HepG2 (cell line): ENCODE measurements at regions not wholly inside any gene's neighbourhood (a gene's known extent, or its start where the extent isn't known, plus 50 kb on each side); places are given as distances from the start of the nearest gene placed in this dataset.

ENCODE experiments used
- ATAC-seq: fragments of 200-7000 bp; cut with Tn5 transposase; 3 replicates; pipeline ENCODE4 v1.9.1; 2020; ENCODE audit warnings: mild to moderate bottlenecking, moderate library complexity
- BruUV-seq: library from RNA; stranded (reverse); fragments of 400-500 nt; replicated peaks from 2 replicates; lab custom pipeline; 2021; lab: Mats Ljungman, UMichigan
- CTCF ChIA-PET: fragments of 300-600 bp; formaldehyde crosslinking; extraction: SDS; loops from one replicate; lab custom pipeline; 2021; ENCODE audit warnings: low total read pairs, inconsistent platforms, low intra/inter-chr PET ratio; lab: Yijun Ruan, JAX
- POLR2A ChIA-PET: fragments of 350-600 bp; sonication (Branson Sonifier 250); formaldehyde crosslinking; loops from one replicate; lab custom pipeline; 2020; ENCODE audit warnings: antibody characterized with exemption, inconsistent platforms; lab: Yijun Ruan, JAX
- DNase-seq: peaks from one replicate; pipeline ENCODE4 v3.0.0-alpha.2; 2015; ENCODE audit warnings: low spot score
- FAIRE-seq: peaks from 3 replicates; lab custom pipeline; 2011; peaks lifted over from hg19 to GRCh38; lab: Jason Lieb, UNC
- H2AFZ ChIP-seq: one replicate; pipeline ENCODE4 v1.6.1; 2011; ENCODE audit warnings: low read length, inconsistent platforms
- H3K27ac ChIP-seq: fragments of 300-600 bp; 3 replicates; pipeline ENCODE4 v1.8.0; 2011; ENCODE audit warnings: mixed run types, mild to moderate bottlenecking, mixed read lengths, low read length, inconsistent platforms; ENCODE audit not compliant: insufficient read depth; ENCODE audit errors: extremely low read length
- H3K27me3 ChIP-seq, 2 experiments: fragments of 200-600 bp in 1 of 2; 2 replicates in 1 of 2; 3 replicates in 1 of 2; pipeline versions ENCODE4 v1.6.0 to v1.8.0; 2011; ENCODE audit warnings: low read length in 2 of 2, mild to moderate bottlenecking in 2 of 2, moderate library complexity in 2 of 2, inconsistent platforms in 1 of 2; ENCODE audit not compliant: insufficient read depth in 2 of 2, control insufficient read depth in 1 of 2
- H3K36me3 ChIP-seq, 2 experiments: fragments of 200-600 bp in 1 of 2; replicated peaks in 1 of 2; 2 replicates in 1 of 2; 3 replicates in 1 of 2; pipeline versions ENCODE4 v1.5.1 to v1.8.0; 2011; ENCODE audit warnings: low read length in 2 of 2, inconsistent platforms in 1 of 2; ENCODE audit not compliant: insufficient read depth in 2 of 2, control insufficient read depth in 1 of 2
- H3K4me1 ChIP-seq: 2 replicates; pipeline ENCODE4 v1.5.1; 2012; ENCODE audit warnings: low read length, inconsistent platforms; ENCODE audit not compliant: insufficient read depth
- H3K4me2 ChIP-seq: 2 replicates; pipeline ENCODE4 v1.6.0; 2011; ENCODE audit warnings: low read depth, low read length, inconsistent platforms
- H3K4me3 ChIP-seq, 3 experiments: fragments of 200-600 bp in 1 of 3; sonication (generic), shearing (Covaris generic) in 1 of 3; replicated peaks in 1 of 3; 2 replicates each; pipeline ENCODE4 v1.5.1; 2011 to 2016; ENCODE audit warnings: low read length in 3 of 3, inconsistent platforms in 2 of 3, low read depth in 2 of 3, mild to moderate bottlenecking in 2 of 3, control low read depth in 1 of 3, mixed read lengths in 1 of 3; ENCODE audit not compliant: insufficient read depth in 1 of 3
- H3K79me2 ChIP-seq: one replicate; pipeline ENCODE4 v1.6.1; 2011; ENCODE audit warnings: low read length, inconsistent platforms; ENCODE audit not compliant: insufficient read depth
- H3K9ac ChIP-seq: 2 replicates; pipeline ENCODE4 v1.6.0; 2011; ENCODE audit warnings: mild to moderate bottlenecking, low read depth, low read length, inconsistent platforms; ENCODE audit not compliant: insufficient read depth
- H3K9me3 ChIP-seq: 2 replicates; pipeline ENCODE4 v1.5.1; 2012; ENCODE audit warnings: mild to moderate bottlenecking, low read length
- H4K20me1 ChIP-seq: 2 replicates; pipeline ENCODE4 v1.6.0; 2011; ENCODE audit warnings: inconsistent platforms, mild to moderate bottlenecking, low read length, moderate library complexity; ENCODE audit not compliant: insufficient read depth
- ARNTL ChIP-seq: sonication (generic); formaldehyde crosslinking; IDR thresholded peaks from 2 replicates; pipeline ENCODE4 v1.4.0; 2020; ENCODE audit warnings: mild to moderate bottlenecking, missing genetic modification reagents
- CBFB ChIP-seq: sonication (generic); formaldehyde crosslinking; IDR thresholded peaks from 2 replicates; pipeline ENCODE4 v1.4.0; 2020; ENCODE audit warnings: missing genetic modification reagents
- GPBP1L1 ChIP-seq: sonication (generic); formaldehyde crosslinking; IDR thresholded peaks from 2 replicates; pipeline ENCODE4 v1.5.0; 2020; ENCODE audit warnings: mild to moderate bottlenecking, missing genetic modification reagents
- KAT7 ChIP-seq: IDR thresholded peaks from 2 replicates; pipeline ENCODE4 v1.6.1; 2018; ENCODE audit warnings: borderline replicate concordance, missing compliant biosample characterization
- KDM5B ChIP-seq: sonication (generic); formaldehyde crosslinking; IDR thresholded peaks from 2 replicates; pipeline ENCODE4 v1.4.0; 2020; ENCODE audit warnings: missing genetic modification reagents, mild to moderate bottlenecking, borderline replicate concordance
- MTF2 ChIP-seq: sonication (generic); formaldehyde crosslinking; IDR thresholded peaks from 2 replicates; pipeline ENCODE4 v1.5.0; 2020; ENCODE audit warnings: missing genetic modification reagents, borderline replicate concordance
- REXO4 ChIP-seq: sonication (generic); formaldehyde crosslinking; IDR thresholded peaks from 2 replicates; pipeline ENCODE4 v1.8.0; 2022; ENCODE audit warnings: missing genetic modification reagents, mild to moderate bottlenecking, borderline replicate concordance
- RFX1 ChIP-seq: fragments of 450-650 bp; IDR thresholded peaks from 2 replicates; pipeline ENCODE4 v1.6.1; 2017
- RFX3 ChIP-seq: IDR thresholded peaks from 2 replicates; pipeline ENCODE4 v1.6.1; 2016; ENCODE audit warnings: missing biosample characterization, missing genetic modification reagents
- XBP1 ChIP-seq: sonication (generic); formaldehyde crosslinking; IDR thresholded peaks from 2 replicates; pipeline ENCODE4 v1.5.0; 2020; ENCODE audit warnings: missing genetic modification reagents
- ZFP36L2 ChIP-seq: sonication (generic); formaldehyde crosslinking; IDR thresholded peaks from 2 replicates; pipeline ENCODE4 v1.4.0; 2020; ENCODE audit warnings: missing genetic modification reagents
- ZNF350 ChIP-seq: sonication (generic); formaldehyde crosslinking; IDR thresholded peaks from 2 replicates; pipeline ENCODE4 v1.4.0; 2020; ENCODE audit warnings: mild to moderate bottlenecking, low read depth, missing genetic modification reagents, borderline replicate concordance
- WGBS: methylation state at CpG from one replicate; pipeline ENCODE4 v1.1.6; 2017; ENCODE audit warnings: low lambda C conversion rate; 5-methylcytosine and 5-hydroxymethylcytosine counted together
- in situ Hi-C: cut with HindIII; loops from 2 replicates; pipeline ENCODE4 v1.10.0; 2017; ENCODE audit warnings: low pct_unique_long_range_greater_than_20kb; ENCODE audit not compliant: extremely low pct_ligation_motif_present
- intact Hi-C: fragments of 100-400 bp; cut with micrococcal nuclease; formaldehyde crosslinking; loops from one replicate; pipeline ENCODE4 v1.10.0; 2022; ENCODE audit not compliant: unreplicated experiment
- TF ChIP-seq, protein P1 (sequence below): sonication (generic); formaldehyde crosslinking; IDR thresholded peaks from 2 replicates; pipeline ENCODE4 v1.4.0; 2020; ENCODE audit warnings: missing genetic modification reagents, borderline replicate concordance

DNA sequence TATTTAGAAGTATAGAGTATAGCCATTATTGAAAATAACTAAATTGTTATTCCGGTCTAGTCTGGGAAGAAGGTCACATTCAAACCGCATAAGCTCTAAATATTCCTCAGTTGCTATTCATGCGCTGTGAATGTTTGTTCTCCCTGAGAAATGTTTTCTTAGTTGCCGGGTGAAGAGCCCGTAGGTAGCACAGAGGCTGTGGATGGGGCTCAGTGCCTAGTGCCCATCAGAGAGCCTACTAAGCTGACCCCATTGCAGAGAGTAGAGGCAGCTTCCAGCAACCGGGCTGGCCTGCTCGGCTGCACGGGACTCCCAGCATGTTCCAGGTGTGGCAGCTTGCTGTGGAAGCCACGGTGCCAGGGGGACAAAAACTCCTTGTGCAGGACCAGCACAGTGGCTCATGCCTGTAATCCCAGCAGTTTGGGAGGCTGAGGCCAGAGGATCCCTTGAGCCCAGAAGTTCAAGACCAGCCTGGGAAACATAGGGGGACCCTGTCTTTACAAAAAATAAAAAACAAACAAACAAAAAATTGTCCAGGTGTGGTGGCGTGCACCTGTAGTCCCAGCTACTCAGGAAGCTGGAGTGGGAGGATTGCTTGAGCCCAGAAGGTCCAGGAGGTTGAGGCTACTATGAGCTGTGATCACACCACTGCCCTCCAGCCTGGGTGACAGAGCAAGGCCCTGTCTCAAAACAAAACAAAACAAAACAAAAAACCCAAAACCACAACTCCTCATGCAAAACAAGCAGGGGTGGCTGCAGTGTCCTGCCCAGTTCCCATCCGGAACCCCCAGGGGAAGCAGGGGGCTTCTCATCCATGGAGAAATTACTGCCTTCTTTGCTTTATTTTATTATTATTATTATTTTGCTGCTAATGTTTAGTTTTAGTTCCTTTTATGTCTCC, 82.5 kb downstream of the KCTD15 start:
- intact Hi-C loops = no loop called here
- Histone ChIP-seq H3K4me1 (no peaks in the 10 kb centered on the region), H3K27me3 (peaks cover 3 to 23% of the 10 kb centered on the region in 2 experiments; a peak in 4 of 5 replicates), H3K27ac (no peak overlapping the region), H3K9me3 (no peaks in the 10 kb centered on the region), H3K9ac (no peak overlapping the region), H2AFZ (no peak overlapping the region), H4K20me1 (no peaks in the 10 kb centered on the region), H3K4me2 (no peak overlapping the region), H3K36me3 (no peaks in the 10 kb centered on the region), H3K79me2 (no peaks in the 10 kb centered on the region), H3K4me3 (no peak overlapping the region)
- ATAC-seq (no peak), DNase-seq (no peak), FAIRE-seq (no peak)
- no TSS peak for BruUV-seq
- WGBS = 55% methylated on average over 7 of the region's 11 CpGs
- in situ Hi-C loops = no loop called here
- ChIA-PET POLR2A (no interaction called here), CTCF (no interaction called here)
- TF ChIP-seq ARNTL (CRISPR knock-in tag) (no peak), REXO4 (no peak)

- ATAC-seq = no peak
- H3K9me3 ChIP-seq = no peaks in the 10 kb centered on the region
- TF ChIP-seq, protein P1, sequence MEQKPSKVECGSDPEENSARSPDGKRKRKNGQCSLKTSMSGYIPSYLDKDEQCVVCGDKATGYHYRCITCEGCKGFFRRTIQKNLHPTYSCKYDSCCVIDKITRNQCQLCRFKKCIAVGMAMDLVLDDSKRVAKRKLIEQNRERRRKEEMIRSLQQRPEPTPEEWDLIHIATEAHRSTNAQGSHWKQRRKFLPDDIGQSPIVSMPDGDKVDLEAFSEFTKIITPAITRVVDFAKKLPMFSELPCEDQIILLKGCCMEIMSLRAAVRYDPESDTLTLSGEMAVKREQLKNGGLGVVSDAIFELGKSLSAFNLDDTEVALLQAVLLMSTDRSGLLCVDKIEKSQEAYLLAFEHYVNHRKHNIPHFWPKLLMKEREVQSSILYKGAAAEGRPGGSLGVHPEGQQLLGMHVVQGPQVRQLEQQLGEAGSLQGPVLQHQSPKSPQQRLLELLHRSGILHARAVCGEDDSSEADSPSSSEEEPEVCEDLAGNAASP (CRISPR knock-in tag) = no peak
- no peak for TF ChIP-seq RFX3 (CRISPR knock-in tag)
- TF ChIP-seq GPBP1L1 (CRISPR knock-in tag) = no peak
- no peak for TF ChIP-seq ZFP36L2
- no peak for TF ChIP-seq ZNF350
- TF ChIP-seq KAT7 (CRISPR knock-in tag) = no peak
- no peak for TF ChIP-seq XBP1
- no peak for TF ChIP-seq KDM5B
- TF ChIP-seq MTF2 = no peak
- TF ChIP-seq RFX1 = no peak
- TF ChIP-seq CBFB (CRISPR knock-in tag) = no peak
Observed at GRCh38 chr19:33879818-33880575, 83.3 kb downstream of the KCTD15 start.

More at GRCh38 chr19:33879818-33880575, 83.3 kb downstream of the KCTD15 start:
- intact Hi-C loops (no loop called here), in situ Hi-C loops (no loop called here)
- Histone ChIP-seq H3K9ac (no peak overlapping the region), H3K4me3 (no peak overlapping the region), H2AFZ (no peak overlapping the region), H3K27ac (no peak overlapping the region), H3K4me2 (no peak overlapping the region), H3K79me2 (no peaks in the 10 kb centered on the region), H3K4me1 (no peaks in the 10 kb centered on the region), H3K27me3 (peaks cover 4 to 25% of the 10 kb centered on the region in 2 experiments; a peak in 4 of 5 replicates), H4K20me1 (no peaks in the 10 kb centered on the region), H3K36me3 (no peaks in the 10 kb centered on the region)
- ChIA-PET CTCF (no interaction called here), POLR2A (no interaction called here)
- FAIRE-seq (no peak), DNase-seq (no peak)
- 16% methylated on average over 15 of the region's 15 CpGs for WGBS
- no TSS peak for BruUV-seq
